22Rv1 (cell line): ENCODE measurements at regions not wholly inside any gene's neighbourhood (a gene's known extent, or its start where the extent isn't known, plus 50 kb on each side); places are given as distances from the start of the nearest gene placed in this dataset.

Experiments used
- H3K27ac ChIP-seq: fragments of 450-650 bp; 2 replicates; pipeline ENCODE4 v1.5.1; 2017
- ZFX ChIP-seq: fragments of 450-650 bp; IDR thresholded peaks from 2 replicates; pipeline ENCODE4 v1.6.1; 2017; ENCODE audit warnings: antibody characterized with exemption, borderline replicate concordance
- TF ChIP-seq, protein P1 (sequence below): fragments of 450-650 bp; IDR thresholded peaks from 2 replicates; pipeline ENCODE4 v1.5.1; 2017; ENCODE audit warnings: mild to moderate bottlenecking

GRCh38 chr2:59660262-59660661 lies 893.2 kb downstream of the BCL11A start:
- no peak overlapping the region for H3K27ac ChIP-seq
- TF ChIP-seq, protein P1, sequence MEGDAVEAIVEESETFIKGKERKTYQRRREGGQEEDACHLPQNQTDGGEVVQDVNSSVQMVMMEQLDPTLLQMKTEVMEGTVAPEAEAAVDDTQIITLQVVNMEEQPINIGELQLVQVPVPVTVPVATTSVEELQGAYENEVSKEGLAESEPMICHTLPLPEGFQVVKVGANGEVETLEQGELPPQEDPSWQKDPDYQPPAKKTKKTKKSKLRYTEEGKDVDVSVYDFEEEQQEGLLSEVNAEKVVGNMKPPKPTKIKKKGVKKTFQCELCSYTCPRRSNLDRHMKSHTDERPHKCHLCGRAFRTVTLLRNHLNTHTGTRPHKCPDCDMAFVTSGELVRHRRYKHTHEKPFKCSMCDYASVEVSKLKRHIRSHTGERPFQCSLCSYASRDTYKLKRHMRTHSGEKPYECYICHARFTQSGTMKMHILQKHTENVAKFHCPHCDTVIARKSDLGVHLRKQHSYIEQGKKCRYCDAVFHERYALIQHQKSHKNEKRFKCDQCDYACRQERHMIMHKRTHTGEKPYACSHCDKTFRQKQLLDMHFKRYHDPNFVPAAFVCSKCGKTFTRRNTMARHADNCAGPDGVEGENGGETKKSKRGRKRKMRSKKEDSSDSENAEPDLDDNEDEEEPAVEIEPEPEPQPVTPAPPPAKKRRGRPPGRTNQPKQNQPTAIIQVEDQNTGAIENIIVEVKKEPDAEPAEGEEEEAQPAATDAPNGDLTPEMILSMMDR = no peak
- no peak for TF ChIP-seq ZFX

GRCh38 chr2:59658906-59659635 lies 894.4 kb downstream of the BCL11A start:
- no peak for TF ChIP-seq ZFX
- TF ChIP-seq, protein P1 = no peak
- H3K27ac ChIP-seq = no peak overlapping the region

GRCh38 chr2:59655809-59656208 lies 897.6 kb downstream of the BCL11A start:
- H3K27ac ChIP-seq = no peak overlapping the region
- TF ChIP-seq, protein P1 = no peak
- TF ChIP-seq ZFX = no peak

DNA sequence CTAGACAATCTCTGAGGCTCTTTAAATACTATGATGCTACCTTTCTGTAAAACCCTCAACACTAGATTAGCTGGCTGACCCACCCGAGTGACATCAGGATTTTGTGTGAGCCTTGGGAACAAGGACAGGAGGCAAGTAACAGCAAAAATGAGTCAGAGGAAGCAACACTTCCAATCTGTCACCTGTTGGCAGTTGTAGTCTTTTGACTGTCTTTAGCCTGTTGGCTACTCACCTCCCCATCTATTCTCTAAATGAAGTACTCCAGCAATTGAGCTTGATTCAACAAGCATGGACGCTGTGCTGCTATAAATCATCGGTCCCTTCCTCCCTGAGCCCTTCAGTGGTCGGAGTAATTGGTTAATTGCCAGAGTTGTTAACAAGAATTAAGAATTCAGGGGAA lies 898.7 kb downstream of the BCL11A start:
- H3K27ac ChIP-seq = no peak overlapping the region
- TF ChIP-seq, protein P1 = no peak
- no peak for TF ChIP-seq ZFX

DNA sequence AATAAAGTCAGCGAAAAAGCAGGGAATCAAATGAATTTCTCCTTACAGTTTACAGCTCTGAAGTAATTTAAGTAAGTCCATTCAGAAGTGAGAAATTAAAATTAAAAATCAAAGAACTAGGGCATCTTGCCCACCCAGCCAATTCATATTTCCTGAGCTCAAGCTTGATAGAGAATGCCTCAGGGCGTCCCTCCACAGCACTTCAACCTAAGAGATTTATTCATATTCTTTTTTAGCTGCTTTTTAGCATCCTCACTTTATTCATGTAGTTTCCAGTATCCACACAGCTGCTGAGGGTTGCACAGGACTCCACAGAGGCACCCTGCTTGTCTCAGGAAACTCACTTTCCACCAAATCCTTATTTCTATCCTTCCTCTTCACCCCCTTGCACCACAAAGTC lies 900.3 kb downstream of the BCL11A start:
- H3K27ac ChIP-seq = no peak overlapping the region
- TF ChIP-seq, protein P1 = no peak
- TF ChIP-seq ZFX = no peak

DNA sequence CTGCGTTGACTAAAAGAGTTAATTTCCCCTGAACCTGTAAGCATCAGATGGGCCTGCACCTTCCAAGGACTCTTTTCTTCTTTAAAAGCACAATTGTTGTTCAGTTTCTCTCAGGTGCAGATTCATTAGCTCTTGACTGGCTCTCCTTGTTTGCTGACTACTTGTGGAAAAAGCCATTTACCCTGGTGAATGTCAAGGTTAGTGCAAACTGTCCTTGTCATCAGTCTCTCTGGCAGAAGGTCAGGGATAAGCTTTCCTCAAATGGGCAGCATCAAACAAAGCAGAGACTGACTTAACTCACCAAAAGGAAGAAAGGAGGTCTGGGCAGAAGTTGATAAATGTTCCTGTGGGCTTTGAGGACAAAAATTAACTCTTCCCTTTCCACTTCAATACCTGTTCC lies 922.7 kb downstream of the BCL11A start:
- TF ChIP-seq ZFX = no peak
- H3K27ac ChIP-seq = no peak overlapping the region

GRCh38 chr2:59627599-59627998 lies 925.9 kb downstream of the BCL11A start:
- TF ChIP-seq, protein P1 = no peak
- TF ChIP-seq ZFX = no peak
- no peak overlapping the region for H3K27ac ChIP-seq
